ENCODE measurements at regions not wholly inside any gene's neighbourhood (a gene's known extent, or its start where the extent isn't known, plus 50 kb on each side); places are given as distances from the start of the nearest gene placed in this dataset.

GRCh38 chrX:35699642-35700041, 98.5 kb upstream of the MAGEB16 start:
- TF ChIP-seq CTCF (IDR thresholded peaks at IDR 0.05; ENCODE audit: low read length) (no peak), EZH2 (IDR thresholded peaks at IDR 0.05; ENCODE audit: borderline replicate concordance, low read length) (no peak)
